OCI-LY3 (cell line): ENCODE measurements at regions not wholly inside any gene's neighbourhood (a gene's known extent, or its start where the extent isn't known, plus 50 kb on each side); places are given as distances from the start of the nearest gene placed in this dataset.

Source experiments
- EZH2phosphoT487 ChIP-seq: fragments of 200-600 bp; shearing (Covaris generic); IDR thresholded peaks from 2 replicates; pipeline ENCODE4 v1.6.1; 2018; ENCODE audit warnings: antibody characterized with exemption, mixed run types, low read depth
- TF ChIP-seq, protein P1 (sequence below): fragments of 200-600, 300-600 bp; sonication (generic); IDR thresholded peaks from 2 replicates; pipeline ENCODE4 v1.5.1; 2014; ENCODE audit warnings: antibody characterized with exemption, low read length, low read depth

DNA sequence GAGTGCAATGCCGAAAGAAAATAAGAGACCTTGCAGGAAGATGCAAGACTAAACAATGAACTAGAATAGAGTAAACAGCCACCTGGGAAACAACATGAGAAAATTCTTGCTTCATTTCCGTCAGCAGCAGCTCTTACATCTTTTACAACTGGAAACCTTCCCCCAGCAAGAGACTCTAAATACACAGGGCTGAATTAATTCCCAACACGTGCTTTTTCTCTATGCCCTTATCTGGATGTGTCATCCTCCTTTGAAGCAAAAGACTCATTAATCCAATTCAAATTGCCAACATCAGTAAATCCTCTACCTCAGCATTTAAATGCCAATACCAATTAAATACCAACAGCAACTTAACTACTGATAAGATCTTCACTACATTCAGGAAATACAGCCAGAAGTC lies 99.0 kb upstream of the PDE1C start:
- TF ChIP-seq, protein P1, sequence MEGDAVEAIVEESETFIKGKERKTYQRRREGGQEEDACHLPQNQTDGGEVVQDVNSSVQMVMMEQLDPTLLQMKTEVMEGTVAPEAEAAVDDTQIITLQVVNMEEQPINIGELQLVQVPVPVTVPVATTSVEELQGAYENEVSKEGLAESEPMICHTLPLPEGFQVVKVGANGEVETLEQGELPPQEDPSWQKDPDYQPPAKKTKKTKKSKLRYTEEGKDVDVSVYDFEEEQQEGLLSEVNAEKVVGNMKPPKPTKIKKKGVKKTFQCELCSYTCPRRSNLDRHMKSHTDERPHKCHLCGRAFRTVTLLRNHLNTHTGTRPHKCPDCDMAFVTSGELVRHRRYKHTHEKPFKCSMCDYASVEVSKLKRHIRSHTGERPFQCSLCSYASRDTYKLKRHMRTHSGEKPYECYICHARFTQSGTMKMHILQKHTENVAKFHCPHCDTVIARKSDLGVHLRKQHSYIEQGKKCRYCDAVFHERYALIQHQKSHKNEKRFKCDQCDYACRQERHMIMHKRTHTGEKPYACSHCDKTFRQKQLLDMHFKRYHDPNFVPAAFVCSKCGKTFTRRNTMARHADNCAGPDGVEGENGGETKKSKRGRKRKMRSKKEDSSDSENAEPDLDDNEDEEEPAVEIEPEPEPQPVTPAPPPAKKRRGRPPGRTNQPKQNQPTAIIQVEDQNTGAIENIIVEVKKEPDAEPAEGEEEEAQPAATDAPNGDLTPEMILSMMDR, result no peak
- TF ChIP-seq EZH2phosphoT487, result no peak
